ENCODE measurements at regions not wholly inside any gene's neighbourhood (a gene's known extent, or its start where the extent isn't known, plus 50 kb on each side); places are given as distances from the start of the nearest gene placed in this dataset.

DNA sequence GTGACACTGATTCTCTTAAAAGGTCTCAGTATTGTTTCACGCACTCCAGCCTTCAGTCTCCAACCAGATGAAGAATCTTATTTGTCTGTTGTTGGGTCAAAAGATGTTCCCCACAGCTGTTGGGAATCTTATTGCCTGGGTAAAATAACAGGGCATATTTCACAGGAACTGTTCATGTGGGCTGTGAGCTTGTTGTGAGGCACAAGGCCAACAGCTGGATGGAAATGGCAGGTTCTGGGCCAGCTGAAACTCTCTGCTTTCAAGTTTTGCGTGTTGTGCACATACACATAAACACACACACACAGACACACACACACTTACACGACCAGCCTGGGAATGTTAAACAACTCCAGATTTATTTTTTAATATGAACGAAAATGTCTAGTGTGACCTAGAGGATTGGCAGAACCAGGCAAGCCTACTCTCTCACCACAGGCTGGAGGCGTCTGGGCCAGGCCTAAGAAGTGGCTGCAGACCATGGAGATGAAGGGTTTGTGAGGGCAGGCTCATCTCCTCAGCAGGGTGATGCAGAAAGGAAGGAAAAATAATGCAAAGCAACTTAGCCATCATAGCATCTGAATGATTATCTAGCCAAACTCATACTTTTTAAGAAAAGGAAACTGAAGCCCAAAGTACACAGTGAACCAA, 357.0 kb downstream of the TTLL7 start:
- H3K4me3 ChIP-seq (ENCODE audit: control insufficient read depth, low read depth, low read length) = no peak overlapping the region
- TF ChIP-seq, protein P1, sequence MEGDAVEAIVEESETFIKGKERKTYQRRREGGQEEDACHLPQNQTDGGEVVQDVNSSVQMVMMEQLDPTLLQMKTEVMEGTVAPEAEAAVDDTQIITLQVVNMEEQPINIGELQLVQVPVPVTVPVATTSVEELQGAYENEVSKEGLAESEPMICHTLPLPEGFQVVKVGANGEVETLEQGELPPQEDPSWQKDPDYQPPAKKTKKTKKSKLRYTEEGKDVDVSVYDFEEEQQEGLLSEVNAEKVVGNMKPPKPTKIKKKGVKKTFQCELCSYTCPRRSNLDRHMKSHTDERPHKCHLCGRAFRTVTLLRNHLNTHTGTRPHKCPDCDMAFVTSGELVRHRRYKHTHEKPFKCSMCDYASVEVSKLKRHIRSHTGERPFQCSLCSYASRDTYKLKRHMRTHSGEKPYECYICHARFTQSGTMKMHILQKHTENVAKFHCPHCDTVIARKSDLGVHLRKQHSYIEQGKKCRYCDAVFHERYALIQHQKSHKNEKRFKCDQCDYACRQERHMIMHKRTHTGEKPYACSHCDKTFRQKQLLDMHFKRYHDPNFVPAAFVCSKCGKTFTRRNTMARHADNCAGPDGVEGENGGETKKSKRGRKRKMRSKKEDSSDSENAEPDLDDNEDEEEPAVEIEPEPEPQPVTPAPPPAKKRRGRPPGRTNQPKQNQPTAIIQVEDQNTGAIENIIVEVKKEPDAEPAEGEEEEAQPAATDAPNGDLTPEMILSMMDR (IDR thresholded peaks at IDR 0.05; ENCODE audit: control insufficient read depth, insufficient read depth, low read depth, low read length, missing control alignments) = no peak
- DNase-seq (ENCODE audit: low read depth) = no peak

DNA sequence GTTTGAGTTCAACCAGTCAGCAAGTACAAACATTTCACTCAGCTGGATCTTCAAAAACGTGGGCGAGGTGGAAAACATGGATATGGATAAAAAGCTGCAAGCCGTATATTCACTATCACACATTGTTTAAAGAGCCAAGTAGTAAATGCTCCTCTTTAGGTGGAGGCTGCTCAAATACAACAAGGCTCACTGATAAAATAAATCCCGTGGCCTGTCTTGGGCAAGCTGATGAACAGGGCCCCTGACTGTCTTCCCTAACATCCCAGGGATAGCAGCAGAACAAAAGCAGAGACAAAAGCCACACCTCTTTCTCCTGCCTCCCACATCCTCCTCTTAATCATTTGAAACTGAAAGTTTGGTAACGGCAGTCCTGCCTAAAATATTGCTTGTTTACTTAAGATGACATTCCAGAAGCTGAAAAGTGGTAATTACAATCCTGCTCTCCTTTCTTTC, 357.7 kb downstream of the TTLL7 start:
- DNase-seq (ENCODE audit: low read depth) = no peak
- TF ChIP-seq, protein P1 (IDR thresholded peaks at IDR 0.05; ENCODE audit: control insufficient read depth, insufficient read depth, low read depth, low read length, missing control alignments) = no peak
- H3K4me3 ChIP-seq (ENCODE audit: control insufficient read depth, low read depth, low read length) = no peak overlapping the region

DNA sequence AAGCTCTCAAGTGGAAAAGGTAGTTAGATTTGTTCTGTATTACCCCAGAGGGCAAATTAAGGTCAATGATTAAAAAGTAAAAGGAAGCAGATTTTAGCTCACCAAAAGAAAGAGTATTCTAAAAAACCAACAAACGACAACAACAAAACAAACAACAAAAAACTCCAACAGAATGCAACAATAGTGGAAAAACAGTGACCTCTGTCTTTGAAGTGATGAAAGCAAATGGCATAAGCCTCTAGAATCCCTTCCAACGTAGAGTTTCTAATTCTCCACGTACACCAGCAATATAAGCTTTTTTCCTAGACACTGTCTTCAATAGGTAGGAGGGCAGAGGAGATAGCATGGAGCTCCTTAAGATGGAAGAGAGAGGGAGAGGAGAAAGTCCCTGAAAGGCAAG, 359.1 kb downstream of the TTLL7 start:
- TF ChIP-seq, protein P1 (IDR thresholded peaks at IDR 0.05; ENCODE audit: control insufficient read depth, insufficient read depth, low read depth, low read length, missing control alignments) = no peak
- H3K4me3 ChIP-seq (ENCODE audit: control insufficient read depth, low read depth, low read length) = no peak overlapping the region
- no peak for DNase-seq (ENCODE audit: low read depth)

DNA sequence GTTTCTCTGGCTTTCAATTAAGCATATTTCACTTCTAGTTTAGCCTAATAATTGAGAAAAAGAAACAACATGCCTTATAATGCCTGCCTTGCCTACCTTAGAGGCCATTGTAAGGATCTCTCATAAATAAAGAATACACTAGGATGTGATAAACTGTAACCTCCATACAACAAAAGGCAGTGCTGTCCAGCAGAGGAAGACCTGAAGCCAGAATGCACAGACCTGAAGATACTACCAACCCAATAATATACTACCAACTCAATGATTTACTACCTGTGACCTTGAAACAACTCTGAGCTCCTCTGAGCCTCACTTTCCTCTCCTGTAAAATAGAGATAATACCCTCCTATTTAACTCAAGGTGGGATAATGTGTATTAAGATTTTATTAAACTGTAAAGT, 361.3 kb downstream of the TTLL7 start:
- DNase-seq (ENCODE audit: low read depth) = no peak
- TF ChIP-seq, protein P1 (IDR thresholded peaks at IDR 0.05; ENCODE audit: control insufficient read depth, insufficient read depth, low read depth, low read length, missing control alignments) = no peak

DNA sequence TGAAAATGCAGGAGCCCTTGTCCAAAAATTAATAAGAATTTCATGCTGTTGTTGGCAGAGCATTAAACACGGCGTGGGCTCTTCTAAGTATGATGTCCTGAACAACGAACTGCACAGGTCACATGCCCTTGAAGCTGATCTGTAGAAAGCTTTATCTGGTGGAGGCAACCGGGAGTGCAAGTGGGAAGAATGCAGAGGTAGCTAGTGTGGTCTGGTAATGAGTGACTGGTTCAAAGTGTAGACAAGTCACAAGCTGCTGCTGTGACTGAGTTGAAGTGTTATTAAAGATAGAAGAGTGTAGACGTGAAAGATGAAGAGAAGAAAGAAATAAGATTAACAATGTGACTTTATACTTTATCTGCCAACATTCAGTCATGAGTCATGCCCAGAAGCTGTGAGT, 361.9 kb downstream of the TTLL7 start:
- TF ChIP-seq, protein P1 (IDR thresholded peaks at IDR 0.05; ENCODE audit: control insufficient read depth, insufficient read depth, low read depth, low read length, missing control alignments) = no peak
- no peak overlapping the region for H3K4me3 ChIP-seq (ENCODE audit: control insufficient read depth, low read depth, low read length)
- no peak for DNase-seq (ENCODE audit: low read depth)

More for the DNA sequence above, 361.3 kb downstream of the TTLL7 start:
- H3K4me3 ChIP-seq (ENCODE audit: control insufficient read depth, low read depth, low read length) = no peak overlapping the region

DNA sequence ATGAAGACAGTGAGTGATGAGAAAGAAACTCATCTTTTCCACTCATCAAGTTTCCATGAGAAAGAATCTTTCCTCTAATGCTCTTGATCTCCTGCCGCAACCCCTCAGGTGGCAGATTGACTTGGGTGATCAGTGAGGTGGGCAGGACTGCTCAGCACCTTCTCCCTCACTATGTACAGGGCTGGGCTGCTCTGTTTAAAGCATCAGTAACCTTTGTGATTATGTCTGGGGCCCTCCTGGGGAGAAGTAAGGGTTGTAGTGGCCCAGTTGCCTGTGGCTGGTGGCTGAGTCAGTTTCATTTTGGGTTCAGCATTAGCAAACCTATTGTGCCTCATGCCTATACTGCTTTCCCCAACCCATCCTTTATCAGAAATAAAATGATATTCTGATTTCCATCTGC, 366.0 kb downstream of the TTLL7 start:
- DNase-seq (ENCODE audit: low read depth) = no peak
- TF ChIP-seq, protein P1 (IDR thresholded peaks at IDR 0.05; ENCODE audit: control insufficient read depth, insufficient read depth, low read depth, low read length, missing control alignments) = no peak
- H3K4me3 ChIP-seq (ENCODE audit: control insufficient read depth, low read depth, low read length) = no peak overlapping the region
